Cardiac muscle cell (in vitro differentiated cells and primary cell): ENCODE measurements at regions not wholly inside any gene's neighbourhood (a gene's known extent, or its start where the extent isn't known, plus 50 kb on each side); places are given as distances from the start of the nearest gene placed in this dataset.

ENCODE experiments used
- DNase-seq, 2 donors: peaks; one replicate each; pipeline versions ENCODE4 v3.0.0 to v3.0.0-alpha.2; 2010 to 2017; ENCODE audit warnings: low read depth in 1 of 2, low spot score in 1 of 2
- H3K27ac ChIP-seq: fragments of 200-600 bp; sonication (generic); 2 replicates; pipeline ENCODE4 v1.5.1; 2016
- H3K27me3 ChIP-seq: fragments of 200-600 bp; sonication (generic); 2 replicates; pipeline ENCODE4 v1.6.0; 2016; ENCODE audit warnings: control low read depth
- H3K36me3 ChIP-seq: fragments of 200-600 bp; sonication (generic); 2 replicates; pipeline ENCODE4 v1.5.1; 2016; ENCODE audit warnings: control low read depth
- H3K4me1 ChIP-seq: fragments of 200-600 bp; sonication (generic); 2 replicates; pipeline ENCODE4 v1.8.1; 2017; ENCODE audit warnings: low read depth, mild to moderate bottlenecking, mixed run types
- H3K4me3 ChIP-seq: fragments of 200-600 bp; sonication (generic); 2 replicates; pipeline ENCODE4 v1.5.1; 2016; ENCODE audit warnings: mild to moderate bottlenecking
- H3K9me3 ChIP-seq: fragments of 200-600 bp; sonication (generic); 2 replicates; pipeline ENCODE4 v1.5.1; 2017; ENCODE audit warnings: low read depth, mild to moderate bottlenecking, control low read depth
- CTCF ChIP-seq: IDR thresholded peaks from 2 replicates; pipeline ENCODE4 v1.5.1; 2012; ENCODE audit warnings: low read depth, mild to moderate bottlenecking, low read length

DNA sequence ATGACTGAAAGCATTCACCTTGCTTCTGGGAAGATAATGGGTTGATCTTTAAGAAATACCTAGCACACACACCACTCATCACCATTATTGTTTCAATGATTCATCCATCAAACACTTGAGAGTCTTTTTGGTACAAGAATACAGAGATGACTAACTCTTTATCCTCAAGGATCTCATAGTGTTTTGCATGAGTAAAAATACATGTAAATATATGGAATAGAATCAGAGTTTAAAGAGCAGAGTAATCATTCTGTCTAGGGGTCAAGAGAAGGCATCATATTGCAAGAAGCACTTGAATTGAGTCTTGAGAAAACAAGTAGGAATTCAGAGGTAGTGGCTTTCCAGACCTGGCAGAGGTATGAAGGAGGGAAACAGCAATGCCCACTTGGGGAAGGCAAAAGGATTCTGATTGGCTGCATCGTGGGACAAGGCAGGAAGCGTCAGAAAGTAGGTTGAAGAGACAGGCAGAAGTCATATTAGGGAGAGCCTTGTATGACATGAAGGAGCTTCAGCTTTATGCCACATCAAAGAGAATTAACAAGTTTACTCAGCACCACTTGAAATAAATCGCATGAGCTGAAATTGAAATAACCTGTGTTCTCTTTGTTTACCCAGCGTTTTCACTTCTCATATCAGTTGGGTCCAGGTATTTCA is 542.5 kb downstream of the TLE1 start:
- Histone ChIP-seq H3K27me3 (no peaks in the 10 kb centered on the region), H3K27ac (no peak overlapping the region), H3K4me1 (no peaks in the 10 kb centered on the region), H3K9me3 (no peaks in the 10 kb centered on the region), H3K36me3 (no peaks in the 10 kb centered on the region), H3K4me3 (no peak overlapping the region)
- no peak for TF ChIP-seq CTCF
- DNase-seq: no peak

DNA sequence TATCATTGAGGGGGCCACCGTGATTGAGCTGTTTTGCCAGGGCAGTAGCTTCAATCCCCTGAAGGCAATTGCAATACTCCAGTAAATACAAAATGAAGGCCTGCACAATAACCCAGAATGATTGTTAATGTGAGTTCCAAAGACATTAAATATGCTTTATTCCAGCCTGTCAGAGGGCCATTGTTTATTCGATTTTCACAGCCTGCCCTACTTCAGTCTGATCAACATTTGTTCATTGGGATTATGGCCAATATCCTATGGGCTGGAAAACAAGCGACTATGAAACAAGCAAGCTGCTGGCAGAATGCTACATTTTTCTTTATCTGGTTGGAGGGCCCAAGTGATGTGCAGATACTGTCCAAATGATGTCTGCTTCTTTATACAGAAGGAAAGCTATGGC is 543.1 kb downstream of the TLE1 start:
- no peak overlapping the region for H3K4me3 ChIP-seq
- no peaks in the 10 kb centered on the region for H3K9me3 ChIP-seq
- no peaks in the 10 kb centered on the region for H3K4me1 ChIP-seq
- H3K27me3 ChIP-seq: no peaks in the 10 kb centered on the region
- no peak overlapping the region for H3K27ac ChIP-seq
- no peak for TF ChIP-seq CTCF
- no peak for DNase-seq
- no peaks in the 10 kb centered on the region for H3K36me3 ChIP-seq

DNA sequence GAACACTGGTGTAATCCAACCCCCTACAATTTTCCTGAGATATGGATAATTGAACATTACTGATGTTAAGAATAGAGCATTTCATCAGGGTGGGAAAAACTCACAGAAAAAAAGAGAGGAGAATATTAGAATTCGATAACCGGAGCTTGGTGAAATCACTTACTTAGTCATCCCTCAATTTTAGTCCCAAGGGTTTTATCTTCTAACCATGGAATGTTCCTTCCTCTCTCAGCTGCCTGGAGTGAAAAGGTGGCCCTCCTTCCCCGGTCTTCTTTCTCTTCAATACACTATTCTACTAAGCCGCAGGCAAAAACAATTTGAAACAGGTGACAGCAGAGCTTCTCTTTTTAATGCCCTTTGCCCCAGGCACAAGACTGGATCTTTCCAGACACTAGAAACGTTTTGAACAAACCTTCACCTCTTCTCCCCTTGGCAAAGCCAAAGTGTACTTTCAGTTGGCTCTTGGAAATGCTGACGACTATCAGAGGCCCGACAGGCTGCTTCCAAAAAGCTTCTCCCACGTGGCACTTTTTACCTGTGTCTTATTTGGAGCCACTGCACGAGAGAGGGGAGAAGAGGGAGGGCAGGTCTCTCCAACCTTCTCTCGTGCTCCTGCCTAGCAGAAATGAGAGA is 543.9 kb downstream of the TLE1 start:
- Histone ChIP-seq H3K27ac (no peak overlapping the region), H3K9me3 (no peaks in the 10 kb centered on the region), H3K4me3 (no peak overlapping the region), H3K27me3 (no peaks in the 10 kb centered on the region), H3K4me1 (no peaks in the 10 kb centered on the region), H3K36me3 (no peaks in the 10 kb centered on the region)
- no peak for TF ChIP-seq CTCF
- no peak for DNase-seq

DNA sequence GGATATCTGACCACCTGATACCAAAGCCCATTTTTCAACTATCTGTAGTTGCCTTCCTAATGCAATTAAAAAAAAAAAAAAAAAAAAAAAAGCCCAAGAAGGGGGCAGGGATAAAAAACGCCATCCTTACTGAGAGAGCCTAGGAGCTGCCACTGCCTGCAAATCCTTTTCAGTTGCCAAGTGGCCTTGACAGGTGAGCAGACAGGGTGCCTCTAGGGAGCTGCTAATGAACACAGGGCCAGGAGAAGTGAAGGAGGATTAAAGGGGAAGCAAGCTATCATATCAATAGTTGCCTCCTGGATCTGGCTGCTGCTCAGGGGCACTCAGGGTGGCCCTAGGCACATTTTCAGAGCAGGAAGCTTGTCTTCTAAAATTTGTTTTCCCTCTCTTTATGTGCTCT is 547.4 kb downstream of the TLE1 start:
- H3K27me3 ChIP-seq: no peaks in the 10 kb centered on the region
- no peaks in the 10 kb centered on the region for H3K9me3 ChIP-seq
- no peaks in the 10 kb centered on the region for H3K4me1 ChIP-seq
- TF ChIP-seq CTCF: no peak
- no peak overlapping the region for H3K4me3 ChIP-seq
- H3K27ac ChIP-seq: no peak overlapping the region
- no peak for DNase-seq
- H3K36me3 ChIP-seq: no peaks in the 10 kb centered on the region

DNA sequence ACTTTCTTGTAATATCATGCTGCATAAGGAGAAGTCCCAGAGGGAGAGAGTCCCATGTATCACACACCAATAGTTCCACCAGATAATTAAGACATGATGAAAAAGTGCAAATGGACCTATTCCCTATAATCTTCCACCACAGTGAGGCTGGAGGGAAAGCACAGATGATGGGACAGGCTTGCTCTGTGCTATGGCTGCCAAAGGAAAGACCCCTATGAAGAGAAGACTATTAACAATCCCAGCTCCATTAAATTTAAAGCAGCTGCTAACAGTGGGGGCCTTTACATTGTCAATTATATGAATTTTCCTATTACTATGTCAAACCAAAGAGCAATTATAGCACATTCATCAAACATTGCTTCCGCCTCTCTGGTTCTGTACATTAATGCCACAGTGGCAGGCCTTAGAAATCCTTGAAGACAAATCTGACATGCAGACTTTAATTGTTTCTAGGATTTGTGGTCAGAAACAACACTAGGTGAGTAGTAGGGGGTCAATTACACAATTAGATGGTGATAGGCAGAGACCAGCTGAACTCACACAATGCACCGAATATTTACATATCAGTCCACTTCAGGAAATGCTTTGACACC is 551.3 kb downstream of the TLE1 start:
- Histone ChIP-seq H3K4me1 (no peaks in the 10 kb centered on the region), H3K27ac (no peak overlapping the region), H3K27me3 (no peaks in the 10 kb centered on the region), H3K36me3 (no peaks in the 10 kb centered on the region), H3K9me3 (no peaks in the 10 kb centered on the region), H3K4me3 (no peak overlapping the region)
- no peak for TF ChIP-seq CTCF
- no peak for DNase-seq
